ENCODE measurements at regions not wholly inside any gene's neighbourhood (a gene's known extent, or its start where the extent isn't known, plus 50 kb on each side); places are given as distances from the start of the nearest gene placed in this dataset.

- POLR2A ChIA-PET (ENCODE audit: unreplicated experiment) = no interaction called here
- no peak for TF ChIP-seq CTCF (conservative IDR thresholded peaks at IDR 0.05)
- no peak for TF ChIP-seq EZH2 (IDR thresholded peaks at IDR 0.05; ENCODE audit: low read depth)
- no TSS peak for BruUV-seq (replicated peaks)
- Histone ChIP-seq H3K9me2 (ENCODE audit: insufficient read depth) (no peaks in the 10 kb centered on the region), H3K79me2 (ENCODE audit: low read depth) (no peaks in the 10 kb centered on the region), H3F3A (ENCODE audit: insufficient read depth, low read depth) (no peaks in the 10 kb centered on the region), H3K27me3 (ENCODE audit: insufficient read depth, low read depth) (no peaks in the 10 kb centered on the region), H3K4me1 (replicated peaks; ENCODE audit: insufficient read depth) (no peaks in the 10 kb centered on the region), H3K9me3 (ENCODE audit: insufficient read depth, low read depth) (no peaks in the 10 kb centered on the region), H3K4me2 (no peak overlapping the region), H3K27ac (no peak overlapping the region), H2AFZ (no peak overlapping the region), H3K4me3 (no peak overlapping the region), H4K20me1 (ENCODE audit: insufficient read depth) (no peaks in the 10 kb centered on the region), H3K36me3 (ENCODE audit: low read depth) (no peaks in the 10 kb centered on the region)
- CTCF ChIA-PET = no interaction called here
- intact Hi-C loops (cut with micrococcal nuclease; ENCODE audit: unreplicated experiment) = no loop called here
- no peak for DNase-seq
Observed at GRCh38 chrX:149161435-149162088, 343.5 kb downstream of the IDS start.

GRCh38 chrX:149157976-149158375 is 347.1 kb downstream of the IDS start:
- intact Hi-C loops (cut with micrococcal nuclease; ENCODE audit: unreplicated experiment) = no loop called here
- TF ChIP-seq CTCF (conservative IDR thresholded peaks at IDR 0.05) (no peak), EZH2 (IDR thresholded peaks at IDR 0.05; ENCODE audit: low read depth) (no peak)
- DNase-seq = no peak
- BruUV-seq (replicated peaks) = no TSS peak
- no peak overlapping the region for H3K4me2 ChIP-seq
- no peak overlapping the region for H3K27ac ChIP-seq
- no peak overlapping the region for H2AFZ ChIP-seq
- H4K20me1 ChIP-seq (ENCODE audit: insufficient read depth) = no peaks in the 10 kb centered on the region
- H3K27me3 ChIP-seq (ENCODE audit: insufficient read depth, low read depth) = no peaks in the 10 kb centered on the region
- H3K4me1 ChIP-seq (replicated peaks; ENCODE audit: insufficient read depth) = no peaks in the 10 kb centered on the region
- H3K4me3 ChIP-seq = no peak overlapping the region
- H3F3A ChIP-seq (ENCODE audit: insufficient read depth, low read depth) = no peaks in the 10 kb centered on the region
- H3K36me3 ChIP-seq (ENCODE audit: low read depth) = no peaks in the 10 kb centered on the region
- CTCF ChIA-PET = no interaction called here
- H3K9me2 ChIP-seq (ENCODE audit: insufficient read depth) = no peaks in the 10 kb centered on the region
- no peaks in the 10 kb centered on the region for H3K9me3 ChIP-seq (ENCODE audit: insufficient read depth, low read depth)
- H3K79me2 ChIP-seq (ENCODE audit: low read depth) = no peaks in the 10 kb centered on the region
- POLR2A ChIA-PET (ENCODE audit: unreplicated experiment) = no interaction called here

- Histone ChIP-seq H2AFZ (no peak overlapping the region), H3K4me2 (no peak overlapping the region), H3K4me3 (no peak overlapping the region), H3K4me1 (replicated peaks; ENCODE audit: insufficient read depth) (no peaks in the 10 kb centered on the region), H3K27ac (no peak overlapping the region), H3K9me2 (ENCODE audit: insufficient read depth) (no peaks in the 10 kb centered on the region), H3K79me2 (ENCODE audit: low read depth) (no peaks in the 10 kb centered on the region), H3K9me3 (ENCODE audit: insufficient read depth, low read depth) (no peaks in the 10 kb centered on the region), H3F3A (ENCODE audit: insufficient read depth, low read depth) (no peaks in the 10 kb centered on the region), H3K27me3 (ENCODE audit: insufficient read depth, low read depth) (no peaks in the 10 kb centered on the region), H3K36me3 (ENCODE audit: low read depth) (no peaks in the 10 kb centered on the region), H4K20me1 (ENCODE audit: insufficient read depth) (no peaks in the 10 kb centered on the region)
- CTCF ChIA-PET = no interaction called here
- TF ChIP-seq EZH2 (IDR thresholded peaks at IDR 0.05; ENCODE audit: low read depth) = no peak
- TF ChIP-seq CTCF (conservative IDR thresholded peaks at IDR 0.05) = no peak
- intact Hi-C loops (cut with micrococcal nuclease; ENCODE audit: unreplicated experiment) = no loop called here
- POLR2A ChIA-PET (ENCODE audit: unreplicated experiment) = no interaction called here
- no peak for DNase-seq
- BruUV-seq (replicated peaks) = no TSS peak
Observed at GRCh38 chrX:149152941-149153340, 352.2 kb downstream of the IDS start.

All from PC-9 (cell line).